ENCODE measurements at regions not wholly inside any gene's neighbourhood (a gene's known extent, or its start where the extent isn't known, plus 50 kb on each side); places are given as distances from the start of the nearest gene placed in this dataset.

DNA sequence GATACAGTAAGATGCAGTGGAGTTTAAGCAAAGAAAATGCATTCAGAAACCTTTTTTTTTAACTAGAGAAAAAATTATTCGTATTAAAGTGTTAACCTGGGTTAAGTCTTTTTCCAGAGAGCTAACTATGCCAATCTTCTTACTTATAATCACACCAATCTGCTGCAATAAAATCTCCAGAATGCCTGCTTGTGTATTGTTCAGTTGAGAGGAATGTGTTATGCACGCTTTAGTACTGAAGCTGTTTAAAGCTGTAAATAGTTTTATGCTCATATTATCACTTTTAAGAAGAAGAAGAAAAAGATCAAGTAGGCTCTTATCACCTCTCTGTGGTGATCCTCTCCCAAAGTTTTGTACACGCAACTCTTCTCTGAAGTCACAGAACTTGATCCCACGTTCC, 528.7 kb downstream of the RFC3 start:
- H3K27me3 ChIP-seq (ENCODE audit: insufficient read depth, low read length, poor library complexity): peaks cover 3% of the 10 kb centered on the region
- ATAC-seq (ENCODE audit: insufficient read depth, low read depth) (no peak), DNase-seq (no peak)
- H2AFZ ChIP-seq (ENCODE audit: low read depth, low read length): no peak overlapping the region
- H3K27ac ChIP-seq (ENCODE audit: low read length): no peak overlapping the region
- TF ChIP-seq EZH2 (IDR thresholded peaks at IDR 0.05; ENCODE audit: borderline replicate concordance, low read depth, low read length, severe bottlenecking): no peak
- no peak for TF ChIP-seq CTCF (IDR thresholded peaks at IDR 0.05; ENCODE audit: borderline replicate concordance, extremely low read depth, low read length, poor library complexity, severe bottlenecking)
- no peak overlapping the region for H3K4me3 ChIP-seq (ENCODE audit: low read depth in 1 of 2, low read length in 2 of 2)
- no peak overlapping the region for H3K9ac ChIP-seq (ENCODE audit: low read depth, low read length)
- no peaks in the 10 kb centered on the region for H3K4me1 ChIP-seq (ENCODE audit: insufficient read depth, low read length)
- H3K4me2 ChIP-seq (ENCODE audit: insufficient read depth, low read length): no peak overlapping the region
- H3K9me3 ChIP-seq (ENCODE audit: insufficient read depth, low read length, severe bottlenecking): no peaks in the 10 kb centered on the region
- H3K36me3 ChIP-seq (ENCODE audit: insufficient read depth, low read length): no peaks in the 10 kb centered on the region
- H3K79me2 ChIP-seq (ENCODE audit: insufficient read depth, low read length): no peaks in the 10 kb centered on the region
- no peaks in the 10 kb centered on the region for H4K20me1 ChIP-seq (ENCODE audit: insufficient read depth, low read length)

DNA sequence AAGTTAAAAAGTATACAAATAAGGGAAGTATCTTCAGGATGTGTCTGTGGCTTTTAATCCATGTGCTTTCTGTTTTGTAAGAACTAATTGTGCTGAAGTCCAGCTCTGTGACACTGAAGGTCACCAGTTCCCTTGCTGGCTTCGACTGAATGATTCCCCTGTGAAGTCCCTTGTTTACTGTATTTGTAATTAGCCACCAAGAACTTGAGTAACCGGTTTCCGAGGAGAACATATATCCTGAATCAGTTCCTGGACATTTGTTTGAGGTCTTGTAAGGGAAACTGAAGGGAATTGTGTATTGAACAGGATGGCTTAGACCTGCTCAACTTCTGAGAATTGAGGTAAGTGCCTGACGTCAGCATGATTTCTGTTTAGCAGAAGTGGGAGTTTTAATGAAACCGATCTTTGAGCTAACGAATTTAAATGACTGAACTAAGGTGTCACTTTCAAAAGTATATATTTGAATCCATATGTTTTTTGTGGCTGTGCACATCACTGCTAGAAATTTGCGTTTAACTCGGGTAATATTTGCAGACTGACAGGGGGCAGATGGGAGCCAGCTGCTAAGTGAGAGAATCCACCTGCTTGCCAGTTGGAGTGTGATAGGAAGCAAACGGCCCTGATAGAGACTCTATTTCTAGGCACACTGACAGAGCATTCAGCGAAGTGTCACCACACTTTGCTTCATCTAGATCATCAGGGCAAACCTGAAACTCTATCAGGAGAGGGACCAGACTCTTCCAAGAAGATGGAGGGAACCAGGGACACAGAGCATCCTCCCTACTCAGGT, 530.0 kb downstream of the RFC3 start:
- ATAC-seq (ENCODE audit: insufficient read depth, low read depth): no peak
- H3K4me3 ChIP-seq (ENCODE audit: low read depth in 1 of 2, low read length in 2 of 2): no peak overlapping the region

DNA sequence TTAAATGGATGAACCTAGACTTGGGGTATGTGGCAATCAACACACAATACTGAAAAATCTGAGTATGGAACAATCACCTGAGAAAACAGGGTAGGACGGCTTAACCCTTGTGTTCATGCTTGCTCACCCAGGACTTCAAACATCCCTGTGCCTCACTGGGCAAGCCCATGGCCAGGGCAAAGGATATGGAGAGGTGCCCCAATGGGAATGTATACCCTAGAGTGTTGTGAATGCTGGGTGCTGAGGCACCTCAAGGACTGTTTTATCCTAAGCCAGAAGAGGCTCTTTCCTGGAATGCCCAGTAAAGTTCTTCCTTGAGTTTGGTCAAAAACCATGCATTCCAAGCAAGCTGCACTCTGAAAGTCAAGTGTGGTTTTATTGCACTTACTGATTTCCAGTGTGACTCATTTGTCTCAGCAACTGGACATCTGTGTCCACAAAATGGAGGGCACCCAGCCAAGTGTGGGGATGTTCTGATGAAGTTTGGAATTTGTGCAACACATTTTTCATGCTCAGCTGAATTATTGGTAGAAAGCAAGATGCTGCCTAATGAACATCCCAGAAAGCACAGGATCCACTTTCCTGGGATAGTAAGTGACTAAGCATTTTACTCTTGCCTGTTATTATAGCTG, 531.3 kb downstream of the RFC3 start:
- TF ChIP-seq CTCF (IDR thresholded peaks at IDR 0.05; ENCODE audit: borderline replicate concordance, extremely low read depth, low read length, poor library complexity, severe bottlenecking) (no peak), EZH2 (IDR thresholded peaks at IDR 0.05; ENCODE audit: borderline replicate concordance, low read depth, low read length, severe bottlenecking) (no peak)
- Histone ChIP-seq H3K79me2 (ENCODE audit: insufficient read depth, low read length) (no peaks in the 10 kb centered on the region), H2AFZ (ENCODE audit: low read depth, low read length) (no peak overlapping the region), H3K27ac (ENCODE audit: low read length) (no peak overlapping the region), H3K4me1 (ENCODE audit: insufficient read depth, low read length) (no peaks in the 10 kb centered on the region), H4K20me1 (ENCODE audit: insufficient read depth, low read length) (no peaks in the 10 kb centered on the region), H3K36me3 (ENCODE audit: insufficient read depth, low read length) (no peaks in the 10 kb centered on the region), H3K4me3 (ENCODE audit: low read depth in 1 of 2, low read length in 2 of 2) (no peak overlapping the region), H3K27me3 (ENCODE audit: insufficient read depth, low read length, poor library complexity) (peaks cover 3% of the 10 kb centered on the region), H3K4me2 (ENCODE audit: insufficient read depth, low read length) (no peak overlapping the region), H3K9me3 (ENCODE audit: insufficient read depth, low read length, severe bottlenecking) (no peaks in the 10 kb centered on the region), H3K9ac (ENCODE audit: low read depth, low read length) (no peak overlapping the region)
- ATAC-seq (ENCODE audit: insufficient read depth, low read depth): no peak
- no peak for DNase-seq

More for the DNA sequence above, 530.0 kb downstream of the RFC3 start:
- H3K36me3 ChIP-seq (ENCODE audit: insufficient read depth, low read length): no peaks in the 10 kb centered on the region
- no peak for TF ChIP-seq CTCF (IDR thresholded peaks at IDR 0.05; ENCODE audit: borderline replicate concordance, extremely low read depth, low read length, poor library complexity, severe bottlenecking)
- TF ChIP-seq EZH2 (IDR thresholded peaks at IDR 0.05; ENCODE audit: borderline replicate concordance, low read depth, low read length, severe bottlenecking): no peak
- no peak overlapping the region for H3K4me2 ChIP-seq (ENCODE audit: insufficient read depth, low read length)
- no peak overlapping the region for H3K27ac ChIP-seq (ENCODE audit: low read length)
- no peak overlapping the region for H2AFZ ChIP-seq (ENCODE audit: low read depth, low read length)
- H3K9ac ChIP-seq (ENCODE audit: low read depth, low read length): no peak overlapping the region
- no peaks in the 10 kb centered on the region for H4K20me1 ChIP-seq (ENCODE audit: insufficient read depth, low read length)
- H3K27me3 ChIP-seq (ENCODE audit: insufficient read depth, low read length, poor library complexity): peaks cover 3% of the 10 kb centered on the region
- H3K9me3 ChIP-seq (ENCODE audit: insufficient read depth, low read length, severe bottlenecking): no peaks in the 10 kb centered on the region
- no peaks in the 10 kb centered on the region for H3K79me2 ChIP-seq (ENCODE audit: insufficient read depth, low read length)
- no peak for DNase-seq
- H3K4me1 ChIP-seq (ENCODE audit: insufficient read depth, low read length): no peaks in the 10 kb centered on the region

Measured in DND-41 (cell line).